ENCODE measurements at regions not wholly inside any gene's neighbourhood (a gene's known extent, or its start where the extent isn't known, plus 50 kb on each side); places are given as distances from the start of the nearest gene placed in this dataset.

GRCh38 chr11:29305456-29306232 is 711.2 kb downstream of the KCNA4 start:
- peak overlapping the region; percentile 32; the same call in 1 of the 2 replicates for H3K9ac ChIP-seq
- no peaks in the 10 kb centered on the region for H3K79me2 ChIP-seq (ENCODE audit: insufficient read depth)
- H3K4me3 ChIP-seq (ENCODE audit: low read depth in 2 of 2, low read length in 1 of 2), result no peak overlapping the region
- CTCF ChIA-PET, result no interaction called here
- H3K27me3 ChIP-seq (ENCODE audit: insufficient read depth), result no peaks in the 10 kb centered on the region
- H2AFZ ChIP-seq (ENCODE audit: low read depth), result no peak overlapping the region
- no peaks in the 10 kb centered on the region for H4K20me1 ChIP-seq (ENCODE audit: insufficient read depth)
- no peaks in the 10 kb centered on the region for H3K36me3 ChIP-seq (replicated peaks in 1 of 2; ENCODE audit: control insufficient read depth in 1 of 2, insufficient read depth in 2 of 2, low read length in 1 of 2)
- peaks cover 44% of the 10 kb centered on the region for H3F3A ChIP-seq (replicated peaks; ENCODE audit: insufficient read depth)
- peak overlapping the region in 1 of 2 experiments; percentile 76; a peak in 3 of 4 replicates for H3K27ac ChIP-seq (ENCODE audit: low read depth in 2 of 2, low read length in 1 of 2)
- peaks cover 0 to 40% of the 10 kb centered on the region in 2 experiments; a peak in 3 of 4 replicates for H3K4me1 ChIP-seq (ENCODE audit: control insufficient read depth in 1 of 2, insufficient read depth in 2 of 2, low read depth in 1 of 2, low read length in 1 of 2)
- no peaks in the 10 kb centered on the region for H3K9me3 ChIP-seq
- no peaks in the 10 kb centered on the region for H3K9me2 ChIP-seq
- no peak overlapping the region for H3K4me2 ChIP-seq
- DNase-seq, result no peak
- TF ChIP-seq EZH2phosphoT487 (IDR thresholded peaks at IDR 0.05; ENCODE audit: borderline replicate concordance, low read depth) (no peak), RAD21 (IDR thresholded peaks at IDR 0.05; ENCODE audit: low read length) (no peak), SIN3A (IDR thresholded peaks at IDR 0.05; ENCODE audit: borderline replicate concordance, low read depth, low read length) (no peak), GABPA (IDR thresholded peaks at IDR 0.05; ENCODE audit: low read depth) (no peak), RXRA (IDR thresholded peaks at IDR 0.05; ENCODE audit: borderline replicate concordance, low read depth) (no peak), FOXM1 (IDR thresholded peaks at IDR 0.05; ENCODE audit: low read depth) (no peak), GATA2 (CRISPR knock-in tag; IDR thresholded peaks at IDR 0.05) (no peak), NRF1 (IDR thresholded peaks at IDR 0.05; ENCODE audit: low read depth, low read length) (no peak), USF2 (IDR thresholded peaks at IDR 0.05; ENCODE audit: borderline replicate concordance, low read depth, low read length) (no peak), EP300 (IDR thresholded peaks at IDR 0.05; ENCODE audit: borderline replicate concordance in 1 of 2, low read depth in 1 of 2, low read length in 1 of 2) (no peak), FOSL2 (IDR thresholded peaks at IDR 0.05; ENCODE audit: borderline replicate concordance, low read depth) (no peak), ZBTB33 (IDR thresholded peaks at IDR 0.05; ENCODE audit: borderline replicate concordance, low read depth) (no peak), USF1 (IDR thresholded peaks at IDR 0.05; ENCODE audit: borderline replicate concordance, low read depth) (no peak), CTCF (IDR thresholded peaks at IDR 0.05) (no peak), JUND (IDR thresholded peaks at IDR 0.05) (no peak), POLR2AphosphoS5 (IDR thresholded peaks at IDR 0.05; ENCODE audit: low read depth, low read length) (no peak)
- POLR2A ChIA-PET, result no interaction called here
